ENCODE measurements at regions not wholly inside any gene's neighbourhood (a gene's known extent, or its start where the extent isn't known, plus 50 kb on each side); places are given as distances from the start of the nearest gene placed in this dataset.
A peak's percentile ranks its signal among the peaks of the same experiment; 100 is the strongest.

- TF ChIP-seq POLR2A (IDR thresholded peaks at IDR 0.05; ENCODE audit: low read depth, low read length) (no peak), POU2F2 (IDR thresholded peaks at IDR 0.05; ENCODE audit: low read depth, low read length) (no peak), SPI1 (IDR thresholded peaks at IDR 0.05; ENCODE audit: low read depth, low read length) (no peak), POLR2AphosphoS5 (IDR thresholded peaks at IDR 0.05; ENCODE audit: low read depth, low read length) (no peak), TAF1 (IDR thresholded peaks at IDR 0.05; ENCODE audit: low read depth, low read length) (no peak), PAX5 (IDR thresholded peaks at IDR 0.05; ENCODE audit: insufficient read depth, low read length, severe bottlenecking) (no peak)
- DNase-seq (ENCODE audit: insufficient read length, low spot score) = no peak
- FAIRE-seq = no peak
These were observed 284.0 kb upstream of the RAB6C start for GRCh38 chr2:129695496-129695895.

GRCh38 chr2:129698593-129698992 lies 280.9 kb upstream of the RAB6C start:
- FAIRE-seq = no peak
- no peak for DNase-seq (ENCODE audit: insufficient read length, low spot score)
- TF ChIP-seq POLR2AphosphoS5 (IDR thresholded peaks at IDR 0.05; ENCODE audit: low read depth, low read length) = no peak
- no peak for TF ChIP-seq PAX5 (IDR thresholded peaks at IDR 0.05; ENCODE audit: insufficient read depth, low read length, severe bottlenecking)
- no peak for TF ChIP-seq POU2F2 (IDR thresholded peaks at IDR 0.05; ENCODE audit: low read depth, low read length)
- no peak for TF ChIP-seq SPI1 (IDR thresholded peaks at IDR 0.05; ENCODE audit: low read depth, low read length)
- no peak for TF ChIP-seq POLR2A (IDR thresholded peaks at IDR 0.05; ENCODE audit: low read depth, low read length)
- no peak for TF ChIP-seq TAF1 (IDR thresholded peaks at IDR 0.05; ENCODE audit: low read depth, low read length)

- DNase-seq (ENCODE audit: insufficient read length, low spot score) (no peak), FAIRE-seq (no peak)
- TF ChIP-seq SPI1 (IDR thresholded peaks at IDR 0.05; ENCODE audit: low read depth, low read length) (no peak), POLR2AphosphoS5 (IDR thresholded peaks at IDR 0.05; ENCODE audit: low read depth, low read length) (no peak), PAX5 (IDR thresholded peaks at IDR 0.05; ENCODE audit: insufficient read depth, low read length, severe bottlenecking) (no peak), TAF1 (IDR thresholded peaks at IDR 0.05; ENCODE audit: low read depth, low read length) (no peak), POU2F2 (IDR thresholded peaks at IDR 0.05; ENCODE audit: low read depth, low read length) (no peak), POLR2A (IDR thresholded peaks at IDR 0.05; ENCODE audit: low read depth, low read length) (no peak)
These were observed 279.5 kb upstream of the RAB6C start for GRCh38 chr2:129699781-129700573.

- TF ChIP-seq POLR2AphosphoS5 (IDR thresholded peaks at IDR 0.05; ENCODE audit: low read depth, low read length) = no peak
- peak; percentile 43; the same call in 1 of the 2 replicates for TF ChIP-seq SPI1 (IDR thresholded peaks at IDR 0.05; ENCODE audit: low read depth, low read length)
- no peak for DNase-seq (ENCODE audit: insufficient read length, low spot score)
- no peak for FAIRE-seq
These were observed 276.9 kb upstream of the RAB6C start for GRCh38 chr2:129702416-129703176.

- FAIRE-seq (no peak), DNase-seq (ENCODE audit: insufficient read length, low spot score) (no peak)
These were observed 274.4 kb upstream of the RAB6C start for GRCh38 chr2:129705085-129705484.

GRCh38 chr2:129707800-129708199 lies 271.7 kb upstream of the RAB6C start:
- FAIRE-seq = no peak
- no peak for TF ChIP-seq TAF1 (IDR thresholded peaks at IDR 0.05; ENCODE audit: low read depth, low read length)
- no peak for TF ChIP-seq POLR2AphosphoS5 (IDR thresholded peaks at IDR 0.05; ENCODE audit: low read depth, low read length)
- TF ChIP-seq PAX5 (IDR thresholded peaks at IDR 0.05; ENCODE audit: insufficient read depth, low read length, severe bottlenecking) = no peak
- no peak for TF ChIP-seq POLR2A (IDR thresholded peaks at IDR 0.05; ENCODE audit: low read depth, low read length)
- TF ChIP-seq POU2F2 (IDR thresholded peaks at IDR 0.05; ENCODE audit: low read depth, low read length) = no peak
- no peak for TF ChIP-seq SPI1 (IDR thresholded peaks at IDR 0.05; ENCODE audit: low read depth, low read length)

More at GRCh38 chr2:129705085-129705484, 274.4 kb upstream of the RAB6C start:
- TF ChIP-seq SPI1 (IDR thresholded peaks at IDR 0.05; ENCODE audit: low read depth, low read length) = no peak
- TF ChIP-seq POLR2A (IDR thresholded peaks at IDR 0.05; ENCODE audit: low read depth, low read length) = no peak
- TF ChIP-seq TAF1 (IDR thresholded peaks at IDR 0.05; ENCODE audit: low read depth, low read length) = no peak
- TF ChIP-seq POU2F2 (IDR thresholded peaks at IDR 0.05; ENCODE audit: low read depth, low read length) = no peak
- TF ChIP-seq POLR2AphosphoS5 (IDR thresholded peaks at IDR 0.05; ENCODE audit: low read depth, low read length) = no peak
- no peak for TF ChIP-seq PAX5 (IDR thresholded peaks at IDR 0.05; ENCODE audit: insufficient read depth, low read length, severe bottlenecking)

GRCh38 chr2:129708221-129708967 lies 271.1 kb upstream of the RAB6C start:
- FAIRE-seq (no peak), DNase-seq (ENCODE audit: insufficient read length, low spot score) (no peak)
- TF ChIP-seq POLR2A (IDR thresholded peaks at IDR 0.05; ENCODE audit: low read depth, low read length) (no peak), PAX5 (IDR thresholded peaks at IDR 0.05; ENCODE audit: insufficient read depth, low read length, severe bottlenecking) (no peak), POU2F2 (IDR thresholded peaks at IDR 0.05; ENCODE audit: low read depth, low read length) (no peak), POLR2AphosphoS5 (IDR thresholded peaks at IDR 0.05; ENCODE audit: low read depth, low read length) (no peak)

More at GRCh38 chr2:129707800-129708199, 271.7 kb upstream of the RAB6C start:
- DNase-seq (ENCODE audit: insufficient read length, low spot score) = no peak

GRCh38 chr2:129709001-129709955 lies 270.2 kb upstream of the RAB6C start:
- no peak for FAIRE-seq
- TF ChIP-seq POLR2A (IDR thresholded peaks at IDR 0.05; ENCODE audit: low read depth, low read length) (no peak), TAF1 (IDR thresholded peaks at IDR 0.05; ENCODE audit: low read depth, low read length) (no peak), POU2F2 (IDR thresholded peaks at IDR 0.05; ENCODE audit: low read depth, low read length) (no peak), SPI1 (IDR thresholded peaks at IDR 0.05; ENCODE audit: low read depth, low read length) (no peak), PAX5 (IDR thresholded peaks at IDR 0.05; ENCODE audit: insufficient read depth, low read length, severe bottlenecking) (no peak), POLR2AphosphoS5 (IDR thresholded peaks at IDR 0.05; ENCODE audit: low read depth, low read length) (no peak)
- DNase-seq (ENCODE audit: insufficient read length, low spot score) = no peak
